NCI-H1048 (cell line): ENCODE measurements at regions not wholly inside any gene's neighbourhood (a gene's known extent, or its start where the extent isn't known, plus 50 kb on each side); places are given as distances from the start of the nearest gene placed in this dataset.
"Not testable (repeated sequence)": the region's sequence is repeated elsewhere in the genome, so short reads cannot be mapped to it uniquely, and the experiment has no call there.

Experiments used
- DNase-seq: peaks from one replicate; lab custom pipeline; 2025; lab: John Stamatoyannopoulos, UW

- no peak for DNase-seq
Observed at GRCh38 chr9:81814401-81814793, 113.8 kb upstream of the SPATA31D4 start.

GRCh38 chr9:81814794-81815464 lies 113.3 kb upstream of the SPATA31D4 start:
- peak; percentile 18 for DNase-seq

- no peak for DNase-seq
Observed at GRCh38 chr9:81815781-81816180, 112.4 kb upstream of the SPATA31D4 start.

- DNase-seq = no peak
Observed at GRCh38 chr9:81819155-81819554, 109.1 kb upstream of the SPATA31D4 start.

GRCh38 chr9:81819859-81820546 lies 108.2 kb upstream of the SPATA31D4 start:
- DNase-seq = no peak

- no peak for DNase-seq
Observed at GRCh38 chr9:81822301-81822865, 105.8 kb upstream of the SPATA31D4 start.

- no peak for DNase-seq
Observed at GRCh38 chr9:81822967-81823366, 105.3 kb upstream of the SPATA31D4 start.

- no peak for DNase-seq
Observed at GRCh38 chr9:81823672-81824554, 104.3 kb upstream of the SPATA31D4 start.

- no peak for DNase-seq
Observed at GRCh38 chr9:81824802-81825730, 103.2 kb upstream of the SPATA31D4 start.

- DNase-seq = no peak
Observed at GRCh38 chr9:81825846-81826516, 102.2 kb upstream of the SPATA31D4 start.

- DNase-seq = peak; percentile 41
Observed at GRCh38 chr9:81826517-81826906, 101.7 kb upstream of the SPATA31D4 start.

GRCh38 chr9:81827616-81828296 lies 100.5 kb upstream of the SPATA31D4 start:
- no peak for DNase-seq

GRCh38 chr9:81829195-81829882 lies 98.9 kb upstream of the SPATA31D4 start:
- peak; percentile 65 for DNase-seq

- DNase-seq = not testable (repeated sequence)
Observed at GRCh38 chr9:81830431-81830830, 97.8 kb upstream of the SPATA31D4 start.

- DNase-seq = no peak
Observed at GRCh38 chr9:81832571-81833285, 95.5 kb upstream of the SPATA31D4 start.

- DNase-seq = no peak
Observed at GRCh38 chr9:81833563-81834345, 94.5 kb upstream of the SPATA31D4 start.

- DNase-seq = no peak
Observed at GRCh38 chr9:81841333-81841732, 86.9 kb upstream of the SPATA31D4 start.

GRCh38 chr9:81844131-81844567 lies 84.1 kb upstream of the SPATA31D4 start:
- DNase-seq = no peak
